ENCODE measurements at regions not wholly inside any gene's neighbourhood (a gene's known extent, or its start where the extent isn't known, plus 50 kb on each side); places are given as distances from the start of the nearest gene placed in this dataset.

GRCh38 chr13:56980856-56981255 is 159.9 kb upstream of the PRR20A start:
- no peak overlapping the region for H3K27ac Mint-ChIP-seq
- ATAC-seq (ENCODE audit: low read depth in 2 of 2) (no peak), DNase-seq (no peak)
- no peaks in the 10 kb centered on the region for H3K27me3 Mint-ChIP-seq
- H3K4me1 Mint-ChIP-seq, result no peaks in the 10 kb centered on the region
- peaks cover 5 to 12% (median 9%) of the 10 kb centered on the region in 7 donors for H3K9me3 Mint-ChIP-seq
- no peak overlapping the region for H3K4me3 Mint-ChIP-seq
- no peaks in the 10 kb centered on the region for H3K36me3 Mint-ChIP-seq

- Mint-ChIP-seq H3K4me3 (no peak overlapping the region), H3K27ac (peak overlapping the region in 1 of 6 donors; percentile 44), H3K4me1 (no peaks in the 10 kb centered on the region), H3K36me3 (no peaks in the 10 kb centered on the region), H3K27me3 (no peaks in the 10 kb centered on the region), H3K9me3 (peaks cover 0 to 10% (median 6%) of the 10 kb centered on the region in 7 donors)
- DNase-seq (no peak), ATAC-seq (ENCODE audit: low read depth in 2 of 2) (no peak)
These were observed 154.6 kb upstream of the PRR20A start for GRCh38 chr13:56986121-56986520.

DNA sequence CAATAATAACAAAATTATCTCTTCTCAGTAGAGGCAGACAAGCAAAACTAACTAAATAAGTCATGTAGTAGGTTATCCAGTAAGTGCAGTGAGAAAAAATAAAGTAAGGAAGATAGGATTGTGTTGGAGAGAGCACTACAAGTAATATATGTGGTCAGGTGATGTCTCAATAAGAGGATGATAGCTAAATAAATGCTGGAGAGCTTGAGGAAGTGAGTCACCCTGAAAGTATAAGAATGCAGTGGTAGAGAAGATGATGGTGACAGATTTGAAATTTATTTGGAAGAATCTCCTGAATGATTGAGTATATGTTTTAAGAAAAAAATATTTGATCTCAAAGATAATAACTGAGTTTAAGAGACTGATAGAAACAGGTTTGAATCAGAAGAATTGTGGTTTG is 152.2 kb upstream of the PRR20A start:
- Mint-ChIP-seq H3K4me1 (no peaks in the 10 kb centered on the region), H3K9me3 (peaks cover 0 to 10% (median 5%) of the 10 kb centered on the region in 7 donors), H3K4me3 (no peak overlapping the region), H3K27me3 (no peaks in the 10 kb centered on the region), H3K36me3 (no peaks in the 10 kb centered on the region), H3K27ac (no peak overlapping the region)
- no peak for DNase-seq
- ATAC-seq (ENCODE audit: low read depth in 2 of 2), result no peak

DNA sequence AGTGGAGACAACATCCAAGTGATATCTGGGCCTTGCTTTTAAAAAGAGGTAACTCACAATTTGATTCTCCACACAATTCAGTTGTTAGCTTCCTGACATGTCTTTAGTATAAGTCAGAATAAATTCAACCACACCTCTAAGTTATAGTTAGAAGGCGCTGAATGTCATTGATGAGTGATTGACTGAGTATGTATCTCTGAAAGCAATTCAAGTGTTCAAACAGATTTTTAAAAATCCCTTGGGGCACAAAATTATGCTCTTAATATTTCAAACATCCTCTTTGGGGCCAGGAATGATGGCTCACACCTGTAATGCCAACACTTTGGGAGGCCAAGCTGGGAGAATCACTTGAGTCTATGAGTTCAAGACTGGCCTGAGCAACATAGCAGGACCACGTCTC is 137.0 kb upstream of the PRR20A start:
- H3K4me1 Mint-ChIP-seq, result no peaks in the 10 kb centered on the region

GRCh38 chr13:57017357-57017756 is 123.4 kb upstream of the PRR20A start:
- H3K27ac Mint-ChIP-seq, result no peak overlapping the region
- H3K4me3 Mint-ChIP-seq, result no peak overlapping the region
- no peak for ATAC-seq (ENCODE audit: low read depth in 2 of 2)
- no peak for DNase-seq
- H3K9me3 Mint-ChIP-seq, result peaks cover 0 to 16% (median 8%) of the 10 kb centered on the region in 7 donors
- H3K36me3 Mint-ChIP-seq, result no peaks in the 10 kb centered on the region
- no peaks in the 10 kb centered on the region for H3K27me3 Mint-ChIP-seq
- H3K4me1 Mint-ChIP-seq, result no peaks in the 10 kb centered on the region

More for the DNA sequence above, 137.0 kb upstream of the PRR20A start:
- no peak overlapping the region for H3K4me3 Mint-ChIP-seq
- ATAC-seq (ENCODE audit: low read depth in 2 of 2) (no peak), DNase-seq (no peak)
- no peak overlapping the region for H3K27ac Mint-ChIP-seq
- H3K36me3 Mint-ChIP-seq, result no peaks in the 10 kb centered on the region
- no peaks in the 10 kb centered on the region for H3K27me3 Mint-ChIP-seq
- H3K9me3 Mint-ChIP-seq, result peaks cover 0 to 8% (median 6%) of the 10 kb centered on the region in 7 donors

- H3K9me3 Mint-ChIP-seq, result peaks cover 3 to 26% (median 10%) of the 10 kb centered on the region in 7 donors
- no peak overlapping the region for H3K27ac Mint-ChIP-seq
- DNase-seq (no peak), ATAC-seq (ENCODE audit: low read depth in 2 of 2) (no peak)
- no peaks in the 10 kb centered on the region for H3K4me1 Mint-ChIP-seq
- no peaks in the 10 kb centered on the region for H3K27me3 Mint-ChIP-seq
- no peak overlapping the region for H3K4me3 Mint-ChIP-seq
- H3K36me3 Mint-ChIP-seq, result no peaks in the 10 kb centered on the region
These were observed 121.8 kb upstream of the PRR20A start for GRCh38 chr13:57018915-57019314.

- Mint-ChIP-seq H3K36me3 (no peaks in the 10 kb centered on the region), H3K27ac (no peak overlapping the region), H3K9me3 (peaks cover 3 to 37% (median 6%) of the 10 kb centered on the region in 7 donors), H3K4me1 (no peaks in the 10 kb centered on the region), H3K4me3 (no peak overlapping the region), H3K27me3 (no peaks in the 10 kb centered on the region)
- DNase-seq, result no peak
- no peak for ATAC-seq (ENCODE audit: low read depth in 2 of 2)
These were observed 110.0 kb upstream of the PRR20A start for GRCh38 chr13:57030671-57031070.

DNA sequence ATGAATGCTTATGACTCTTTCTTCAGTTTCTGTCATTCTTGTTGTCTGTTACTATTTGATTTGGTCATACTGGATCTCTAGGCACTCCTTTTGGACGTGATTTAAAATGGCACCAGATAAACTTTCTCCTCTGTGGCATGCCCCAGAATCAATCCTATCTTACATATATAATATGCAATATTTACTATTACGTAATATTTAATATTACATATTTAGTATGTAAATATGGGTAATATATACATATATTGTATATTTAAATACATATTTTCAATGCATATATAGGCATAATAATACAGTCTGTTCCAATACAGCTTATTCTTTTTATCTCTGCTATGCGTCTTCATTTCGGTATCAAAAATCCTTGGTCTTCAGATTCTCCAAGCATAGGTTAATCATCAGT is 104.4 kb upstream of the PRR20A start:
- H3K27me3 Mint-ChIP-seq, result no peaks in the 10 kb centered on the region
- no peak overlapping the region for H3K4me3 Mint-ChIP-seq
- H3K4me1 Mint-ChIP-seq, result no peaks in the 10 kb centered on the region
- no peak overlapping the region for H3K27ac Mint-ChIP-seq
- peaks cover 0 to 6% (median 1%) of the 10 kb centered on the region in 7 donors for H3K9me3 Mint-ChIP-seq
- no peaks in the 10 kb centered on the region for H3K36me3 Mint-ChIP-seq
- ATAC-seq (ENCODE audit: low read depth in 2 of 2) (no peak), DNase-seq (no peak)

DNA sequence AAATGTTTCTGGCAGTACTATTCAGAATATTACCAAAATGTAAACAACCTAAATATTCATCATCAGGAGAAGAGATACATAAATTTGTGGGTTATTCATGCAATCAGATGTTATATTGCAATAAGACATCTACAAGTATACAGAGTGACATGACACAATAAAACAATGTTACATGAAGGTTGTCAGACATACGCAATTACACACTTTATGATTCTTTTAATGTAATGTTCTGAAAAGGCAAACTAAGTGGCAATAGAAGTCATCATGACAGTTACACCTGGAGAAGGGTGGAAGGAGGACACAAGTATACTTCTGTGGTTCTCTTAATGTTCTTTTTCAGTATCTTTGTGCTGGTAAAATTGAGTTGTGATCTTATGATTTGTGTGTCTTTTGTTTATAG is 95.8 kb upstream of the PRR20A start:
- peaks cover 1 to 18% (median 8%) of the 10 kb centered on the region in 7 donors for H3K9me3 Mint-ChIP-seq
- no peak overlapping the region for H3K4me3 Mint-ChIP-seq
- H3K27me3 Mint-ChIP-seq, result no peaks in the 10 kb centered on the region
- ATAC-seq (ENCODE audit: low read depth in 2 of 2) (no peak), DNase-seq (no peak)
- no peaks in the 10 kb centered on the region for H3K4me1 Mint-ChIP-seq
- no peak overlapping the region for H3K27ac Mint-ChIP-seq
- H3K36me3 Mint-ChIP-seq, result no peaks in the 10 kb centered on the region

- DNase-seq (no peak), ATAC-seq (ENCODE audit: low read depth in 2 of 2) (no peak)
- H3K4me1 Mint-ChIP-seq, result no peaks in the 10 kb centered on the region
- H3K4me3 Mint-ChIP-seq, result no peak overlapping the region
- no peaks in the 10 kb centered on the region for H3K36me3 Mint-ChIP-seq
- H3K27ac Mint-ChIP-seq, result no peak overlapping the region
- no peaks in the 10 kb centered on the region for H3K27me3 Mint-ChIP-seq
- peaks cover 7 to 23% (median 10%) of the 10 kb centered on the region in 7 donors for H3K9me3 Mint-ChIP-seq
These were observed 94.7 kb upstream of the PRR20A start for GRCh38 chr13:57045826-57046546.

- H3K4me1 Mint-ChIP-seq, result no peaks in the 10 kb centered on the region
- H3K27me3 Mint-ChIP-seq, result no peaks in the 10 kb centered on the region
- ATAC-seq (ENCODE audit: low read depth in 2 of 2) (no peak), DNase-seq (no peak)
- H3K36me3 Mint-ChIP-seq, result no peaks in the 10 kb centered on the region
- H3K9me3 Mint-ChIP-seq, result peaks cover 0 to 19% (median 0%) of the 10 kb centered on the region in 7 donors
- H3K4me3 Mint-ChIP-seq, result no peak overlapping the region
- H3K27ac Mint-ChIP-seq, result no peak overlapping the region
These were observed 84.0 kb upstream of the PRR20A start for GRCh38 chr13:57056601-57057180.

GRCh38 chr13:57063007-57063406 is 77.7 kb upstream of the PRR20A start:
- Mint-ChIP-seq H3K4me1 (no peaks in the 10 kb centered on the region), H3K27ac (no peak overlapping the region)
- ATAC-seq (ENCODE audit: low read depth in 2 of 2), result no peak

GRCh38 chr13:57073983-57074382 is 66.7 kb upstream of the PRR20A start:
- H3K4me3 Mint-ChIP-seq, result no peak overlapping the region
- H3K27ac Mint-ChIP-seq, result no peak overlapping the region
- no peaks in the 10 kb centered on the region for H3K27me3 Mint-ChIP-seq
- no peaks in the 10 kb centered on the region for H3K36me3 Mint-ChIP-seq
- DNase-seq (no peak), ATAC-seq (ENCODE audit: low read depth in 2 of 2) (no peak)
- H3K4me1 Mint-ChIP-seq, result no peaks in the 10 kb centered on the region
- H3K9me3 Mint-ChIP-seq, result peaks cover 0 to 2% (median 0%) of the 10 kb centered on the region in 7 donors

More at GRCh38 chr13:57063007-57063406, 77.7 kb upstream of the PRR20A start:
- H3K4me3 Mint-ChIP-seq, result no peak overlapping the region
- DNase-seq, result no peak
- H3K36me3 Mint-ChIP-seq, result no peaks in the 10 kb centered on the region
- H3K27me3 Mint-ChIP-seq, result no peaks in the 10 kb centered on the region
- peaks cover 0 to 13% (median 3%) of the 10 kb centered on the region in 7 donors for H3K9me3 Mint-ChIP-seq

- Mint-ChIP-seq H3K36me3 (no peaks in the 10 kb centered on the region), H3K4me3 (no peak overlapping the region), H3K27ac (no peak overlapping the region), H3K4me1 (no peaks in the 10 kb centered on the region), H3K9me3 (peaks cover 0 to 6% (median 2%) of the 10 kb centered on the region in 7 donors), H3K27me3 (no peaks in the 10 kb centered on the region)
- no peak for DNase-seq
- ATAC-seq (ENCODE audit: low read depth in 2 of 2), result no peak
These were observed 65.1 kb upstream of the PRR20A start for GRCh38 chr13:57075588-57075987.

Measured in naive B cell (primary cell).